OCI-LY7 (cell line): ENCODE measurements at regions not wholly inside any gene's neighbourhood (a gene's known extent, or its start where the extent isn't known, plus 50 kb on each side); places are given as distances from the start of the nearest gene placed in this dataset.

Experiments used
- EZH2phosphoT487 ChIP-seq: fragments of 200-600 bp; sonication (generic); IDR thresholded peaks from 2 replicates; pipeline ENCODE4 v1.6.1; 2018; ENCODE audit warnings: low read depth, borderline replicate concordance, mild to moderate bottlenecking, mixed run types, antibody characterized with exemption, low read length, moderate library complexity, mixed read lengths
- TF ChIP-seq, protein P1 (sequence below): fragments of 200-600 bp; sonication (generic); conservative IDR thresholded peaks from 2 replicates; pipeline ENCODE4 v1.5.1; 2014; ENCODE audit warnings: mild to moderate bottlenecking, antibody characterized with exemption, low read length, moderate library complexity, mixed read lengths

DNA sequence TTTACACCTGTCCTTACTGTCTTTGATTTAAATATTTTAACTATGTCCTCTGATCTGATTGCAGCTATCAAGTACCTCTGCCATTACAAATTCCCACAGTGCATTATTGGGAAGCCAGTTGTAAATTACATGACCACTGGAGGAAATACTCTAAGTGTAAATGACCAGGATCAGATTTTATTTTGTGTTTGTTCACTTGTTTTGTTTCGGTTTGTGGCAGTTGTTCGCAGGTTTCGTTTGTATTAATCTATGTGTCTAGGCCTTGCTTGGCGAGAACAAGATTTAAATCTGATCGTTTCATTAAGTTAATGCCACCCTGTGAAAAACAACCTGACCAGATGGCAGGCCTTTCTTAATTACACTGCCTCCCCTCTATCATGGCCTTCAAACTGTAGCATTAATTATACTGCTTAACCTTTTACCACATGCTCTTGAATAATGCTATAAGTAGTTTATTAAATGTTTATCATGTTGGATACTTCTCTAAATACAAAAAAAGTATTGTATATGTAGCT, 990.1 kb downstream of the TMTC2 start:
- TF ChIP-seq, protein P1, sequence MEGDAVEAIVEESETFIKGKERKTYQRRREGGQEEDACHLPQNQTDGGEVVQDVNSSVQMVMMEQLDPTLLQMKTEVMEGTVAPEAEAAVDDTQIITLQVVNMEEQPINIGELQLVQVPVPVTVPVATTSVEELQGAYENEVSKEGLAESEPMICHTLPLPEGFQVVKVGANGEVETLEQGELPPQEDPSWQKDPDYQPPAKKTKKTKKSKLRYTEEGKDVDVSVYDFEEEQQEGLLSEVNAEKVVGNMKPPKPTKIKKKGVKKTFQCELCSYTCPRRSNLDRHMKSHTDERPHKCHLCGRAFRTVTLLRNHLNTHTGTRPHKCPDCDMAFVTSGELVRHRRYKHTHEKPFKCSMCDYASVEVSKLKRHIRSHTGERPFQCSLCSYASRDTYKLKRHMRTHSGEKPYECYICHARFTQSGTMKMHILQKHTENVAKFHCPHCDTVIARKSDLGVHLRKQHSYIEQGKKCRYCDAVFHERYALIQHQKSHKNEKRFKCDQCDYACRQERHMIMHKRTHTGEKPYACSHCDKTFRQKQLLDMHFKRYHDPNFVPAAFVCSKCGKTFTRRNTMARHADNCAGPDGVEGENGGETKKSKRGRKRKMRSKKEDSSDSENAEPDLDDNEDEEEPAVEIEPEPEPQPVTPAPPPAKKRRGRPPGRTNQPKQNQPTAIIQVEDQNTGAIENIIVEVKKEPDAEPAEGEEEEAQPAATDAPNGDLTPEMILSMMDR = no peak
- TF ChIP-seq EZH2phosphoT487 = no peak
